Glutamatergic neuron (in vitro differentiated cells): ENCODE measurements at regions not wholly inside any gene's neighbourhood (a gene's known extent, or its start where the extent isn't known, plus 50 kb on each side); places are given as distances from the start of the nearest gene placed in this dataset.

Experiments
- DNase-seq: peaks from one replicate; pipeline ENCODE4 v3.0.0; 2022
- H3K27ac Mint-ChIP-seq: one replicate; pipeline ENCODE4 v1.8.0; 2020; ENCODE audit warnings: mild to moderate bottlenecking, mixed read lengths, inconsistent platforms; ENCODE audit not compliant: unreplicated experiment
- H3K27me3 Mint-ChIP-seq: one replicate; pipeline ENCODE4 v1.8.0; 2020; ENCODE audit warnings: mild to moderate bottlenecking, moderate library complexity, mixed read lengths, inconsistent platforms; ENCODE audit not compliant: unreplicated experiment
- H3K36me3 Mint-ChIP-seq: one replicate; pipeline ENCODE4 v1.8.0; 2020; ENCODE audit warnings: mild to moderate bottlenecking, mixed read lengths, inconsistent platforms; ENCODE audit not compliant: unreplicated experiment
- H3K4me1 Mint-ChIP-seq: one replicate; pipeline ENCODE4 v1.8.0; 2020; ENCODE audit warnings: mild to moderate bottlenecking, low read depth, mixed read lengths, inconsistent platforms; ENCODE audit not compliant: unreplicated experiment
- H3K4me3 Mint-ChIP-seq: one replicate; pipeline ENCODE4 v1.8.0; 2020; ENCODE audit warnings: mild to moderate bottlenecking, mixed read lengths, inconsistent platforms; ENCODE audit not compliant: unreplicated experiment
- H3K9me3 Mint-ChIP-seq: one replicate; pipeline ENCODE4 v1.8.0; 2020; ENCODE audit warnings: mild to moderate bottlenecking, moderate library complexity, mixed read lengths, inconsistent platforms; ENCODE audit not compliant: unreplicated experiment
- TF ChIP-seq, protein P1 (sequence below): fragments of 200-600 bp; sonication (generic); IDR thresholded peaks from one replicate; pipeline ENCODE4 v1.5.0; 2021; ENCODE audit not compliant: partially characterized antibody, unreplicated experiment

DNA sequence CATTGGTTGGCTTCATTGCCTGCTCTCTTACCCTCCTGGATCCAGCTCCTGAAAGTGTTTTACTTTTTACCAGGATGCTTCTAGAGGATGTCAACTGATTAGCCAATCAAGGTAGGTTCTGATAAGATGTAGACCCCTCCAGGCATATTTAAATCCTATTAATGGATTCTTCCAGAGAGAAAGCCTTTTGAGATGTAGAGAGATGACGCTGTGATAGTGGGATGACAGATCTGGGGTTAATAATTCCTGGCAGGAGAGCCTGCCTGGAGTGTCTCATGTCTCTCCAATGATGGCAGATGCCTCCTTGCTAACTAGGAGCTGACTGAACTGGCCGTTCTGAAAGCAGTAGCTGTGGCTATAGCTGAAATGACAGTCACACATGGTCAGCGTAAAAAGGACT, 116.9 kb upstream of the DTNBP1 start:
- no peaks in the 10 kb centered on the region for H3K27me3 Mint-ChIP-seq
- H3K4me3 Mint-ChIP-seq: no peak overlapping the region
- H3K27ac Mint-ChIP-seq: no peak overlapping the region
- no peaks in the 10 kb centered on the region for H3K36me3 Mint-ChIP-seq
- peaks cover 1% of the 10 kb centered on the region for H3K9me3 Mint-ChIP-seq
- DNase-seq: no peak
- peaks cover 17% of the 10 kb centered on the region for H3K4me1 Mint-ChIP-seq
- TF ChIP-seq, protein P1, sequence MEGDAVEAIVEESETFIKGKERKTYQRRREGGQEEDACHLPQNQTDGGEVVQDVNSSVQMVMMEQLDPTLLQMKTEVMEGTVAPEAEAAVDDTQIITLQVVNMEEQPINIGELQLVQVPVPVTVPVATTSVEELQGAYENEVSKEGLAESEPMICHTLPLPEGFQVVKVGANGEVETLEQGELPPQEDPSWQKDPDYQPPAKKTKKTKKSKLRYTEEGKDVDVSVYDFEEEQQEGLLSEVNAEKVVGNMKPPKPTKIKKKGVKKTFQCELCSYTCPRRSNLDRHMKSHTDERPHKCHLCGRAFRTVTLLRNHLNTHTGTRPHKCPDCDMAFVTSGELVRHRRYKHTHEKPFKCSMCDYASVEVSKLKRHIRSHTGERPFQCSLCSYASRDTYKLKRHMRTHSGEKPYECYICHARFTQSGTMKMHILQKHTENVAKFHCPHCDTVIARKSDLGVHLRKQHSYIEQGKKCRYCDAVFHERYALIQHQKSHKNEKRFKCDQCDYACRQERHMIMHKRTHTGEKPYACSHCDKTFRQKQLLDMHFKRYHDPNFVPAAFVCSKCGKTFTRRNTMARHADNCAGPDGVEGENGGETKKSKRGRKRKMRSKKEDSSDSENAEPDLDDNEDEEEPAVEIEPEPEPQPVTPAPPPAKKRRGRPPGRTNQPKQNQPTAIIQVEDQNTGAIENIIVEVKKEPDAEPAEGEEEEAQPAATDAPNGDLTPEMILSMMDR: no peak

DNA sequence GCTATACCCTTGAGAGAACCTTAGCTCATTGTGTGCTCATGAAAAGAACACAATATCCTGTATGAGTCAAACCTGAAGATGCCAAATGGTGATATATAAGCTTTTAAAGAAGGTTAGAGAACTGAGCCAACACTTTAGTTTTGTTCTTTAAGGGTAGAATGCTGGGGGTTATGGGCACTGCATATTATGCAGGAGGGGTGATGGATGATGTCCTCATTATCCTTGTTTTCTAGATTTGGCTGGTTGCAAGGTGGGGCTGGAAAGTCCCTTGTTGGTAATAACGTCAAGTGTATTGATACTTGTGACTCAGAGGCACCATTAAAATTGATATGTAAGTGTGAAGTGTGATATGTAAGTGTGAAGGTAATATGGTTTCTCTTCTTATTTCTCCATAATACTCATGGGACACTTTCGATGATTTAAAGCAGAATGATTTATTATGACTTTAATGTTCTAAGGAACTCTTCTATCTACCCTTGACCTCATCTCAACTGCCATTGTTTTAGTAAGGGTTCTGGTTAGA, 113.7 kb upstream of the DTNBP1 start:
- TF ChIP-seq, protein P1: no peak
- H3K4me3 Mint-ChIP-seq: no peak overlapping the region
- no peaks in the 10 kb centered on the region for H3K36me3 Mint-ChIP-seq
- no peaks in the 10 kb centered on the region for H3K27me3 Mint-ChIP-seq
- no peaks in the 10 kb centered on the region for H3K9me3 Mint-ChIP-seq
- no peak overlapping the region for H3K27ac Mint-ChIP-seq
- DNase-seq: no peak
- peaks cover 17% of the 10 kb centered on the region for H3K4me1 Mint-ChIP-seq

DNA sequence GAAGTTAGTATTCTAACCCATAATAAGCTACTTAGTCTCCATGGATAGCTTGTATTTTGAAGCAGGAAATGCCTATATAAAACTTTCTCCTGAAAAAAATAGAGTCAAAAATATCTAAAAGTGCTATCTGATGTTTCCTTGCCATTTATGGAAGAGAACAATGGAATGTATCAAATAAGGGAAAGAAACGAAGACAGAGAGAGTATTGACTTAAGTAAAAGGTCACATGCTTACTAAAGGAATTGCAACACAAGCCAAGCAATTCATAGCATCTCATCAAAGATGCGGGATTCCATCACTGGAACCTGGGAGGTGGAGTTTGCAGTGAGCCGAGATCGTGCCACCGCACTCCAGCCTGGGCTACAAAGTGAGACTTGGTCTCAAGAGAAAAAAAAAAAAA, 112.9 kb upstream of the DTNBP1 start:
- no peak overlapping the region for H3K4me3 Mint-ChIP-seq
- no peaks in the 10 kb centered on the region for H3K36me3 Mint-ChIP-seq
- H3K27ac Mint-ChIP-seq: no peak overlapping the region
- TF ChIP-seq, protein P1: no peak
- H3K27me3 Mint-ChIP-seq: no peaks in the 10 kb centered on the region
- no peaks in the 10 kb centered on the region for H3K9me3 Mint-ChIP-seq
- H3K4me1 Mint-ChIP-seq: peaks cover 17% of the 10 kb centered on the region
- DNase-seq: no peak

DNA sequence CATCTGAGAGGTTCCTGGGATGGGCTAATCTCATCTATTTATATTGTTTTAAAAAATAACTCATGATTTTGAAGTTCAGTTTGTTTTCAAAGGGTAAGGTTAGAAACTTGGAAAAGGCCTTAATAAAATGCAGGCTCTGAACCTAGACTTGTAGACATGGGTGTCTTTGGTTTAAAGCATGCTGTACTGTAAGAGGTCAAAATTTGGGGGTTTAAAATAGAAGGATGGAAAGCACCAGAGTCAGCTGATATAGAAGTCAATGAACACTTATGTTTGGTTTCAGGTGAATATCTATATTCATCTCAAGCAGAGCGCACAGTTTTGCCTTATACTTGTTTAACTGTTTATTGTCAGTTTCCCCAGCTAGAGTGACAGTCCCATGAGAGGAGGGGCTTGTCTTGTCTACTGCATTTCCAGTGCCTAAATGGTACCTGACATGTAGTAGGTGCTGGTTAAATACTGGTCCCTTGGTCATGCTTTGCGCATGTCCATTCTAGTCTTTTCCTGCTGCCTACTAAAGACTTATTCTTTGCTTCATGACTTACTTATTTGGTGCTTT, 112.3 kb upstream of the DTNBP1 start:
- Mint-ChIP-seq H3K4me1 (peaks cover 18% of the 10 kb centered on the region), H3K4me3 (no peak overlapping the region), H3K9me3 (no peaks in the 10 kb centered on the region), H3K36me3 (no peaks in the 10 kb centered on the region), H3K27ac (no peak overlapping the region), H3K27me3 (no peaks in the 10 kb centered on the region)
- TF ChIP-seq, protein P1: no peak
- no peak for DNase-seq

DNA sequence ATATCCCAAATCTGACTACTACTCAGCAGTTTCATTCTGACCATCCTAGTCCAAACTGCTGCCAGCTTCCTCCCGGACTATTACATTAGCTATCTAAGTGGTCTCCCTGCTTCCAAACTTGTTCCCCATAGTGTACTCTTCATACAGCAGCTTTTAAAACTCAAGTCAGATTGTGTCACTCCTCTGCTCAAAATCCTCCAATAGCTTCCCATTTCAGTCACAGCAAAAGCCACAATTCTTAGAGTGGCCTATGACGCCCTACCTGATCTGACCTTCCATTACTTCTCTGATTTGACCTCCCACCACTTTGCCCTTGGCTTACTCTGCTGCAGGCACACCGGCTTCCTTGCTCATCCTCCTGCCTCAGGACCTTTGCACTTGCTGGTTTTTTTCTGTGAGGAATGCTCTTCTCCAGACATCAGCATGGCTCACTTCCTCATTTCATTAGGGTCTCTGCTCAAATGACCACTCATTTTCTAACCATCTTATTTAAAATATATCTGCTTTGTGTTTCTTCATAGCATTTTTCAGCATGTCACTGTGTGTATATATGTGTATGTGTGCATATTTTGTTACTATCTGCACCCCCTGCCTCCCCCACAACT, 111.1 kb upstream of the DTNBP1 start:
- Mint-ChIP-seq H3K4me3 (no peak overlapping the region), H3K27me3 (no peaks in the 10 kb centered on the region), H3K27ac (no peak overlapping the region), H3K4me1 (peaks cover 15% of the 10 kb centered on the region), H3K9me3 (no peaks in the 10 kb centered on the region), H3K36me3 (no peaks in the 10 kb centered on the region)
- TF ChIP-seq, protein P1: no peak
- no peak for DNase-seq
